GM21717 (cell line): ENCODE measurements at regions not wholly inside any gene's neighbourhood (a gene's known extent, or its start where the extent isn't known, plus 50 kb on each side); places are given as distances from the start of the nearest gene placed in this dataset.
"Not testable (repeated sequence)": the region's sequence is repeated elsewhere in the genome, so short reads cannot be mapped to it uniquely, and the experiment has no call there.

Experiments used
- ATAC-seq: cut with Tn5 transposase; IDR thresholded peaks from one replicate; pipeline ENCODE4 v1.9.1; 2021; ENCODE audit warnings: mild to moderate bottlenecking, moderate library complexity; ENCODE audit not compliant: unreplicated experiment

GRCh38 chr4:159632031-159632430 is 529.2 kb downstream of the RAPGEF2 start:
- no peak for ATAC-seq

GRCh38 chr4:159639671-159640323 is 536.9 kb downstream of the RAPGEF2 start:
- no peak for ATAC-seq

- ATAC-seq = no peak
Measured at GRCh38 chr4:159649237-159649636, 546.4 kb downstream of the RAPGEF2 start.

- ATAC-seq = no peak
Measured at GRCh38 chr4:159652871-159653270, 550.0 kb downstream of the RAPGEF2 start.

- ATAC-seq = no peak
Measured at GRCh38 chr4:159655547-159655946, 552.7 kb downstream of the RAPGEF2 start.

- ATAC-seq = no peak
Measured at GRCh38 chr4:159669094-159669493, 566.2 kb downstream of the RAPGEF2 start.

- no peak for ATAC-seq
Measured at GRCh38 chr4:159673221-159673620, 570.3 kb downstream of the RAPGEF2 start.

GRCh38 chr4:159674241-159674640 is 571.4 kb downstream of the RAPGEF2 start:
- ATAC-seq = no peak

- ATAC-seq = no peak
Measured at GRCh38 chr4:159677521-159677920, 574.6 kb downstream of the RAPGEF2 start.

GRCh38 chr4:159682996-159683395 is 580.1 kb downstream of the RAPGEF2 start:
- no peak for ATAC-seq

- ATAC-seq = no peak
Measured at GRCh38 chr4:159684061-159684460, 581.2 kb downstream of the RAPGEF2 start.

GRCh38 chr4:159685340-159686092 is 582.6 kb downstream of the RAPGEF2 start:
- no peak for ATAC-seq

GRCh38 chr4:159689526-159689925 is 586.6 kb downstream of the RAPGEF2 start:
- no peak for ATAC-seq

GRCh38 chr4:159697322-159698283 is 594.7 kb downstream of the RAPGEF2 start:
- ATAC-seq = no peak

GRCh38 chr4:159698336-159698735 is 595.5 kb downstream of the RAPGEF2 start:
- no peak for ATAC-seq

GRCh38 chr4:159702200-159702599 is 599.3 kb downstream of the RAPGEF2 start:
- ATAC-seq = no peak

- no peak for ATAC-seq
Measured at GRCh38 chr4:159705334-159705733, 602.5 kb downstream of the RAPGEF2 start.

GRCh38 chr4:159706704-159707103 is 603.8 kb downstream of the RAPGEF2 start:
- ATAC-seq = no peak

GRCh38 chr4:159715180-159715579 is 612.3 kb downstream of the RAPGEF2 start:
- ATAC-seq = not testable (repeated sequence)

- no peak for ATAC-seq
Measured at GRCh38 chr4:159719531-159719930, 616.7 kb downstream of the RAPGEF2 start.

- ATAC-seq = no peak
Measured at GRCh38 chr4:159722052-159722451, 619.2 kb downstream of the RAPGEF2 start.
